ENCODE measurements at regions not wholly inside any gene's neighbourhood (a gene's known extent, or its start where the extent isn't known, plus 50 kb on each side); places are given as distances from the start of the nearest gene placed in this dataset.

DNA sequence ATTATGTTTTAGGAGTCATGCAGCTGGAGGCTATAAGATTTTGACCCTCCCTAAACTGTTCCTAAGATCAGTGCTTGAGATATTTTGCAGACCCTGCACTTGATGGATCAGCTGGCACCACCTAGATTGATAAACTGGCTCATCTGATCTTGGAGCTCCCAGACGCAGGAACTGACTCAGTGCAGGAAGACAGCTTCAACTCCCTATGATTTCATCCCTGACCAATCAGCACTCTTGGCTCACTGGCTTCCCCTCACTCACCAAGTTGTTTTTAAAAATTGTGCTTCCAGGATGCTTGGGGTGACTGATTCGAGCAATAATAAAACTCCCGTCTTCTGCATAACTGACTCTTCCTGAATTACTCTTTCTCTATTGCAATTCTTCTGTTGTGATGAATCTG, 637.5 kb upstream of the FAT3 start:
- TF ChIP-seq, protein P1, sequence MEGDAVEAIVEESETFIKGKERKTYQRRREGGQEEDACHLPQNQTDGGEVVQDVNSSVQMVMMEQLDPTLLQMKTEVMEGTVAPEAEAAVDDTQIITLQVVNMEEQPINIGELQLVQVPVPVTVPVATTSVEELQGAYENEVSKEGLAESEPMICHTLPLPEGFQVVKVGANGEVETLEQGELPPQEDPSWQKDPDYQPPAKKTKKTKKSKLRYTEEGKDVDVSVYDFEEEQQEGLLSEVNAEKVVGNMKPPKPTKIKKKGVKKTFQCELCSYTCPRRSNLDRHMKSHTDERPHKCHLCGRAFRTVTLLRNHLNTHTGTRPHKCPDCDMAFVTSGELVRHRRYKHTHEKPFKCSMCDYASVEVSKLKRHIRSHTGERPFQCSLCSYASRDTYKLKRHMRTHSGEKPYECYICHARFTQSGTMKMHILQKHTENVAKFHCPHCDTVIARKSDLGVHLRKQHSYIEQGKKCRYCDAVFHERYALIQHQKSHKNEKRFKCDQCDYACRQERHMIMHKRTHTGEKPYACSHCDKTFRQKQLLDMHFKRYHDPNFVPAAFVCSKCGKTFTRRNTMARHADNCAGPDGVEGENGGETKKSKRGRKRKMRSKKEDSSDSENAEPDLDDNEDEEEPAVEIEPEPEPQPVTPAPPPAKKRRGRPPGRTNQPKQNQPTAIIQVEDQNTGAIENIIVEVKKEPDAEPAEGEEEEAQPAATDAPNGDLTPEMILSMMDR (IDR thresholded peaks at IDR 0.05), result no peak
- TF ChIP-seq POLR2A (IDR thresholded peaks at IDR 0.05; ENCODE audit: low read depth), result no peak
- no peak for TF ChIP-seq POLR2AphosphoS5 (IDR thresholded peaks at IDR 0.05)
- TF ChIP-seq EP300 (IDR thresholded peaks at IDR 0.05), result no peak
